Choroid plexus epithelial cell (primary cell): ENCODE measurements at regions not wholly inside any gene's neighbourhood (a gene's known extent, or its start where the extent isn't known, plus 50 kb on each side); places are given as distances from the start of the nearest gene placed in this dataset.

ENCODE experiments used
- DNase-seq: peaks from one replicate; pipeline ENCODE4 v3.0.0-alpha.2; 2010; ENCODE audit warnings: low read depth
- H3K4me3 ChIP-seq: 2 replicates; pipeline ENCODE4 v1.5.1; 2011; ENCODE audit warnings: low read depth, mild to moderate bottlenecking, control low read depth, low read length, moderate library complexity
- TF ChIP-seq, protein P1 (sequence below): conservative IDR thresholded peaks from 2 replicates; pipeline ENCODE4 v1.5.1; 2011; ENCODE audit warnings: low read depth, mild to moderate bottlenecking, control low read depth, inconsistent platforms, low read length, moderate library complexity

DNA sequence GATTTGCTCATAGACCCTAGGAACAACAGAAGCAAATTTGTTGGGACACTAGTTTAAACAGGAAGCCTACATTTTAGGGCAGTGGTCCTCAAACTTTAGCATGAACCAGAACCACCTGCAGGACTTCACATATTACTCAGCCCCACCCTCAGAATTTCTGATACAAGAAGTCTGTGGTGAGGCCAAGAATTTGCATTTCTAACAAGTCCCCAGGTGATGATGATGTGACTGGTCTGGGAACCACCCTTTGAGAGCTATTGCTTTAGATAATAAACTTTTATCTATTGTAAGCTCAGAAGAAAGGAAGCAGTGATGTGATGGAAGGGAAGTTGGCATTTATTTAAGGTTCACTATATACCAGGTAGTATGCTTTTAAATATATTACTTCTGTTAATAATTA is 194.0 kb downstream of the FAM181B start:
- no peak overlapping the region for H3K4me3 ChIP-seq
- DNase-seq: no peak
- TF ChIP-seq, protein P1, sequence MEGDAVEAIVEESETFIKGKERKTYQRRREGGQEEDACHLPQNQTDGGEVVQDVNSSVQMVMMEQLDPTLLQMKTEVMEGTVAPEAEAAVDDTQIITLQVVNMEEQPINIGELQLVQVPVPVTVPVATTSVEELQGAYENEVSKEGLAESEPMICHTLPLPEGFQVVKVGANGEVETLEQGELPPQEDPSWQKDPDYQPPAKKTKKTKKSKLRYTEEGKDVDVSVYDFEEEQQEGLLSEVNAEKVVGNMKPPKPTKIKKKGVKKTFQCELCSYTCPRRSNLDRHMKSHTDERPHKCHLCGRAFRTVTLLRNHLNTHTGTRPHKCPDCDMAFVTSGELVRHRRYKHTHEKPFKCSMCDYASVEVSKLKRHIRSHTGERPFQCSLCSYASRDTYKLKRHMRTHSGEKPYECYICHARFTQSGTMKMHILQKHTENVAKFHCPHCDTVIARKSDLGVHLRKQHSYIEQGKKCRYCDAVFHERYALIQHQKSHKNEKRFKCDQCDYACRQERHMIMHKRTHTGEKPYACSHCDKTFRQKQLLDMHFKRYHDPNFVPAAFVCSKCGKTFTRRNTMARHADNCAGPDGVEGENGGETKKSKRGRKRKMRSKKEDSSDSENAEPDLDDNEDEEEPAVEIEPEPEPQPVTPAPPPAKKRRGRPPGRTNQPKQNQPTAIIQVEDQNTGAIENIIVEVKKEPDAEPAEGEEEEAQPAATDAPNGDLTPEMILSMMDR: no peak

DNA sequence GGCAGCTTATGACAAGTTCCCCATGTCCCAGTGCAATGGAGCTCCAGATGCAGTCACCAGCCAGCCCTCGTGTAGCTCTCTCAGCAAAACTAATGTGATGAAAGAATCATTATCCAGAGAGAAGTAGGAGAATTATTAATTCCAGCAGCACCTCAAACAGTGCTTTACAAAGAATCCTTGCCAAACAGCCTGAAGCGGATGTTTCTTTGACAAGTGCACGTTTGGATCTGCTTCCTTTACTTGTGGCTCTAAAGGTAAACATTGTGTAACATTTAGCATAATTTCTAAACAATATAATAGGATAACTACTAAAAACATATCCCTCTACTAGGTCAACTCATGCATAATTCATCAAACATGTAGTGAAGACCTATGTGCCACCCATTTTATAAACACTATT is 197.0 kb downstream of the FAM181B start:
- no peak overlapping the region for H3K4me3 ChIP-seq
- TF ChIP-seq, protein P1: no peak
- no peak for DNase-seq

DNA sequence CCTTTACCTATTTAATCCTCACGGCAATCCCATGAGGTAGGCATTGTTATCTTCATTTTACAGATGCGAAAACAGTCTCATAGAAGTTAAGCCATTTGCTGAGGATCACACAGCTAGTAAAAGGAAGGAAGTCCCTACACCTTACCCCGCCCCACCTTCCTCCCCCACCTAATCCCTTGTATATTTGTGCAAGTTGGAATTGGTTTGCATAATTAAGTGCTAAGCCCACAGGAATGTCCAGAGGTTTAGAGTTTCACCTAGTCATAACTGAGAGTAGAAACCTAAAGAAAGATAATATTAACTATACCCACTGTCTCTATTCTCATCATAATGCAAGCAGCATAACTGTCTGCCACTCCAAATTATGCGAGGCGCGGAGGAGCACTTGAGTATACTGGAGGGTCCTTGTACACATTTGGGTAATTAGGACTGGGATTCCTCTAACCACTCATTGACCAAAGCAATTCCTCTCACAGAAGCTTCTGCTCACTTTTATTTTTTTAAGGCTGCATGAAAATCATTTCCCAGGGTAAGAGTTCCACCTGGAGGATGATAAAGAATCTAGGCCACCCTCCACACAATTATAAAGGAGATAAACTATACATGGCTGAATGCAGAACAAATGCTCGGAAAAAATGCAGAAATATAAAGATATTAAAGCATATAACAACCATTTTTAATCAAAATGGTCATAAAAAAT is 199.9 kb downstream of the FAM181B start:
- TF ChIP-seq, protein P1: no peak
- no peak overlapping the region for H3K4me3 ChIP-seq
- no peak for DNase-seq

DNA sequence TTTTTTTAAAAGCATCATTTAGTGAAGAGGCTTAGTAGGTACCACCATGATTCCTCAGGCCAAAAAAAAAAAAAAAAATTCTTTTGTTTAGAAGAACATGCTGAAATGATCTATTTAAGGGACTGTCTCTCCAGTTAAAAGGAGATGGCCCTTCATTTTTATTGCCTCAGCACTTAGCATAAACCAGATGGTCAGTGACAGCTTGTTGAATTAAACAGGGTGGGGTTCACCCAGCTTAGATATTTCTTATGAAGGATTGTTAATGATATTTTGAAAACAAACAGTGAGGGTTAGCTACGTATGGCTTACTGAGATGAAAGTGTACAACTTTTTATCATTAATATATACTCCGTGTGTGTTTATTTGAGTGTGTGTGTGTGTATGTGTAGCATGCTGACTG is 203.7 kb downstream of the FAM181B start:
- TF ChIP-seq, protein P1: no peak
- DNase-seq: no peak
- no peak overlapping the region for H3K4me3 ChIP-seq

DNA sequence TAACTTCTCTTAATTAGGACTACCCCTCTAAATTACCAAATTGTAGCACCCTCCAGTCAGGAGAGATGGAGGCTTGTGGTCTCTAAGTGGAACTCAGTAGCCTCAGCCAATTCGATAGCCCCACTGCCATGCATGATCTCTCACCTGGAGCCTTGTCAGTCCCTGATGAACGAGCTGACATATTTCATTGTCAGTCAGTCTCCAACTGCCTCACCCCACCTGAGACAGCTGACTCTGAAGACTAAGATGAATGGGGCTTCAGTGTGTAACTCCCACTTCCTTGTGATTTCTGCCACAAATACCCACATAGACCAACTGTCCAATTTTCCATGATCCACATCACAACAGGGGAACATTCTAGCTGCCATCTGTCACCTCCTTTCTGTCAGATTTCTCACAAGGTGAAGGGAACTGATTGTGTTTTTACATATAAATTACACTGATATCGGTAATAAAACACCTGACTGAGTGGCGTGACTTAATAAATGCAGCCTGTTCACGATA is 206.5 kb downstream of the FAM181B start:
- H3K4me3 ChIP-seq: no peak overlapping the region
- TF ChIP-seq, protein P1: no peak
- DNase-seq: no peak

DNA sequence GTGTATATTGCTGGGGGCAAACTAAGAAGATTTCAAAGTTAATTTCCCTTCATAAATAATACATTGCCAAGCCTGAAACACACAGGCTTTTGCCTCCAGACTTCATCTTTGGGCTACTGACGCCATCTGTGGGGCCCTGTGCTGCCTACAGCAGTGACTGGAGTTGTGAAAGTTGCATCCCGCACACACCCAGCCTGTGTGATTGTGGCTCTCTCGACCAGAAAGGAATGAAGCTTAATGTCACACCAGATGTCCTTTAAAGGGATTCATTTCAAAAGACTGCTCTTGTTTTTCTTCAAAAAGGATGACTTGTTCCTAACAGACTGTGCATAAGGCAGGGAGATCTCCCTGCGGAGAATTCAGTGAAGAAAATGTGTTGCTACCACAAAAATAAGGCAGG is 210.5 kb downstream of the FAM181B start:
- no peak for DNase-seq
- no peak overlapping the region for H3K4me3 ChIP-seq
- TF ChIP-seq, protein P1: no peak

DNA sequence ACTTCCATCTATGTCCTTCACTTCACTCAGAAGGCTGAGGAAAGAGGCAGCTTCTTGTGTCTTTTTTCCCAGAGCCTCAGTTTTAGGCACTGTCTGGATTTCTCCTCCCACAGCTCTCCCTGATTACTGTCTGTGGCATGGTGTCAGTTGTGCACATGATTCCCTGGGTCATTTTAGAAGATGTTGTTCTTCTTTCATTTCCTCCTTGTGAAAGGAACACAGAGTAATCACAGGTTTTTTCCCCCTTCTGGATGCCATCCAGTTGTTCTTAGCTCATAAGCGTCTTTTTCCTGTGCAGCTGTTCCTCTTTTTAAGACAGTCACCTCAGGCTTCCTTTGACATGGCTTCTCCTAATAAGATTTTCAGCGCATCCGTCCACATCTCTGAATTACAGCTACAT is 212.2 kb downstream of the FAM181B start:
- DNase-seq: no peak
- TF ChIP-seq, protein P1: no peak
- H3K4me3 ChIP-seq: no peak overlapping the region
